ENCODE measurements at regions not wholly inside any gene's neighbourhood (a gene's known extent, or its start where the extent isn't known, plus 50 kb on each side); places are given as distances from the start of the nearest gene placed in this dataset.

- TF ChIP-seq EP300 (IDR thresholded peaks at IDR 0.05) (no peak), CTCF (IDR thresholded peaks at IDR 0.05) (no peak)
Measured at GRCh38 chr1:8198522-8198921, 119.4 kb upstream of the SLC45A1 start.

Data from sigmoid colon (tissue), 4 donors.